ENCODE measurements at regions not wholly inside any gene's neighbourhood (a gene's known extent, or its start where the extent isn't known, plus 50 kb on each side); places are given as distances from the start of the nearest gene placed in this dataset.

- TF ChIP-seq EP300 (IDR thresholded peaks at IDR 0.05; ENCODE audit: borderline replicate concordance) (no peak), TCF12 (IDR thresholded peaks at IDR 0.05; ENCODE audit: low read depth) (no peak), EGR1 (IDR thresholded peaks at IDR 0.05) (no peak), RAD21 (IDR thresholded peaks at IDR 0.05; ENCODE audit: low read depth) (no peak), TEAD4 (IDR thresholded peaks at IDR 0.05) (no peak), USF1 (IDR thresholded peaks at IDR 0.05) (no peak), TAF1 (IDR thresholded peaks at IDR 0.05; ENCODE audit: low read depth) (no peak), REST (IDR thresholded peaks at IDR 0.05; ENCODE audit: low read depth) (no peak), CREB1 (IDR thresholded peaks at IDR 0.05; ENCODE audit: low read depth) (no peak), CEBPB (IDR thresholded peaks at IDR 0.05) (no peak), FOXM1 (IDR thresholded peaks at IDR 0.05; ENCODE audit: borderline replicate concordance, low read depth) (no peak), ZBTB7A (IDR thresholded peaks at IDR 0.05; ENCODE audit: low read depth) (no peak), MAX (IDR thresholded peaks at IDR 0.05) (no peak), NFIC (IDR thresholded peaks at IDR 0.05) (no peak), YY1 (IDR thresholded peaks at IDR 0.05; ENCODE audit: low read depth) (no peak)
Measured at GRCh38 chr13:74346960-74347359, 212.8 kb upstream of the KLF12 start.

- TF ChIP-seq EP300 (IDR thresholded peaks at IDR 0.05; ENCODE audit: borderline replicate concordance) (no peak), EGR1 (IDR thresholded peaks at IDR 0.05) (no peak), ZBTB7A (IDR thresholded peaks at IDR 0.05; ENCODE audit: low read depth) (no peak), CEBPB (IDR thresholded peaks at IDR 0.05) (no peak), REST (IDR thresholded peaks at IDR 0.05; ENCODE audit: low read depth) (no peak), RAD21 (IDR thresholded peaks at IDR 0.05; ENCODE audit: low read depth) (no peak), TCF12 (IDR thresholded peaks at IDR 0.05; ENCODE audit: low read depth) (no peak), FOXM1 (IDR thresholded peaks at IDR 0.05; ENCODE audit: borderline replicate concordance, low read depth) (no peak), CREB1 (IDR thresholded peaks at IDR 0.05; ENCODE audit: low read depth) (no peak), TEAD4 (IDR thresholded peaks at IDR 0.05) (no peak), NFIC (IDR thresholded peaks at IDR 0.05) (no peak), TAF1 (IDR thresholded peaks at IDR 0.05; ENCODE audit: low read depth) (no peak), MAX (IDR thresholded peaks at IDR 0.05) (no peak), USF1 (IDR thresholded peaks at IDR 0.05) (no peak), YY1 (IDR thresholded peaks at IDR 0.05; ENCODE audit: low read depth) (no peak)
Measured at GRCh38 chr13:74338341-74338740, 204.1 kb upstream of the KLF12 start.

GRCh38 chr13:74336546-74336945, 202.3 kb upstream of the KLF12 start:
- TF ChIP-seq MAX (IDR thresholded peaks at IDR 0.05) (no peak), REST (IDR thresholded peaks at IDR 0.05; ENCODE audit: low read depth) (no peak), FOXM1 (IDR thresholded peaks at IDR 0.05; ENCODE audit: borderline replicate concordance, low read depth) (no peak), RAD21 (IDR thresholded peaks at IDR 0.05; ENCODE audit: low read depth) (no peak), TEAD4 (IDR thresholded peaks at IDR 0.05) (no peak), NFIC (IDR thresholded peaks at IDR 0.05) (no peak), YY1 (IDR thresholded peaks at IDR 0.05; ENCODE audit: low read depth) (no peak), EGR1 (IDR thresholded peaks at IDR 0.05) (no peak), TCF12 (IDR thresholded peaks at IDR 0.05; ENCODE audit: low read depth) (no peak), TAF1 (IDR thresholded peaks at IDR 0.05; ENCODE audit: low read depth) (no peak)

- no peak for TF ChIP-seq ZBTB7A (IDR thresholded peaks at IDR 0.05; ENCODE audit: low read depth)
- TF ChIP-seq TCF12 (IDR thresholded peaks at IDR 0.05; ENCODE audit: low read depth) = no peak
- no peak for TF ChIP-seq TEAD4 (IDR thresholded peaks at IDR 0.05)
- TF ChIP-seq EGR1 (IDR thresholded peaks at IDR 0.05) = no peak
- no peak for TF ChIP-seq NFIC (IDR thresholded peaks at IDR 0.05)
- TF ChIP-seq RAD21 (IDR thresholded peaks at IDR 0.05; ENCODE audit: low read depth) = no peak
- no peak for TF ChIP-seq EP300 (IDR thresholded peaks at IDR 0.05; ENCODE audit: borderline replicate concordance)
- no peak for TF ChIP-seq USF1 (IDR thresholded peaks at IDR 0.05)
- TF ChIP-seq YY1 (IDR thresholded peaks at IDR 0.05; ENCODE audit: low read depth) = no peak
- TF ChIP-seq CEBPB (IDR thresholded peaks at IDR 0.05) = no peak
Measured at GRCh38 chr13:74335370-74335769, 201.2 kb upstream of the KLF12 start.

All from Ishikawa (cell line).